ENCODE measurements at regions not wholly inside any gene's neighbourhood (a gene's known extent, or its start where the extent isn't known, plus 50 kb on each side); places are given as distances from the start of the nearest gene placed in this dataset.

DNA sequence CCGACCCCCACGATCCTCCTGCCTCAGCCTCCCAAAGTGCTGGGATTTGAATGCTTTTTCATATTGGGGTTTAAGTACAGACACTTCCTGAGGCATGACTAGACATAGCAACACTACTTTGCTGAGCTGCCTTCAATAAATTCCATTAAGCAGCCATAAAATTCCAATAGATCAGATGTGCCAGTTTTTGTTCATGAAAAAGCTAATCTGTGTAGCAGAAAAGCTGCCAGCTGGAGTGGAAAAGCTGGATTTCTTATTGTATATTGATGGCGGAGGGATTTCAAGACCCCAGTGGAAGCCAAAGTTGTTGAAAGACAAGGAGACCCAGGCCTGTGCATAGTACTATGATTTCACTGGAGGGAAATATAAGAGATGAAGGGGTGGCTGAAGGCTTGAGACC is 209.0 kb upstream of the NUDT4 start:
- TF ChIP-seq YY1 (IDR thresholded peaks at IDR 0.05; ENCODE audit: low read depth) (no peak), RCOR1 (IDR thresholded peaks at IDR 0.05; ENCODE audit: low read length) (no peak), ELF1 (IDR thresholded peaks at IDR 0.05) (no peak), NFIC (IDR thresholded peaks at IDR 0.05; ENCODE audit: borderline replicate concordance) (no peak), POLR2AphosphoS5 (IDR thresholded peaks at IDR 0.05; ENCODE audit: low read depth, low read length) (no peak), RFX5 (IDR thresholded peaks at IDR 0.05; ENCODE audit: low read length) (no peak), EP300 (IDR thresholded peaks at IDR 0.05; ENCODE audit: borderline replicate concordance in 1 of 2, low read depth in 1 of 2, low read length in 1 of 2) (no peak), GABPA (IDR thresholded peaks at IDR 0.05; ENCODE audit: low read depth) (no peak), SIN3A (IDR thresholded peaks at IDR 0.05; ENCODE audit: borderline replicate concordance, low read depth, low read length) (no peak), RAD21 (IDR thresholded peaks at IDR 0.05; ENCODE audit: low read length) (no peak), MEF2A (IDR thresholded peaks at IDR 0.05; ENCODE audit: borderline replicate concordance, low read depth) (no peak)
- TF ChIP-seq, protein P1, sequence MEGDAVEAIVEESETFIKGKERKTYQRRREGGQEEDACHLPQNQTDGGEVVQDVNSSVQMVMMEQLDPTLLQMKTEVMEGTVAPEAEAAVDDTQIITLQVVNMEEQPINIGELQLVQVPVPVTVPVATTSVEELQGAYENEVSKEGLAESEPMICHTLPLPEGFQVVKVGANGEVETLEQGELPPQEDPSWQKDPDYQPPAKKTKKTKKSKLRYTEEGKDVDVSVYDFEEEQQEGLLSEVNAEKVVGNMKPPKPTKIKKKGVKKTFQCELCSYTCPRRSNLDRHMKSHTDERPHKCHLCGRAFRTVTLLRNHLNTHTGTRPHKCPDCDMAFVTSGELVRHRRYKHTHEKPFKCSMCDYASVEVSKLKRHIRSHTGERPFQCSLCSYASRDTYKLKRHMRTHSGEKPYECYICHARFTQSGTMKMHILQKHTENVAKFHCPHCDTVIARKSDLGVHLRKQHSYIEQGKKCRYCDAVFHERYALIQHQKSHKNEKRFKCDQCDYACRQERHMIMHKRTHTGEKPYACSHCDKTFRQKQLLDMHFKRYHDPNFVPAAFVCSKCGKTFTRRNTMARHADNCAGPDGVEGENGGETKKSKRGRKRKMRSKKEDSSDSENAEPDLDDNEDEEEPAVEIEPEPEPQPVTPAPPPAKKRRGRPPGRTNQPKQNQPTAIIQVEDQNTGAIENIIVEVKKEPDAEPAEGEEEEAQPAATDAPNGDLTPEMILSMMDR (IDR thresholded peaks at IDR 0.05): no peak
- TF ChIP-seq, protein P2, sequence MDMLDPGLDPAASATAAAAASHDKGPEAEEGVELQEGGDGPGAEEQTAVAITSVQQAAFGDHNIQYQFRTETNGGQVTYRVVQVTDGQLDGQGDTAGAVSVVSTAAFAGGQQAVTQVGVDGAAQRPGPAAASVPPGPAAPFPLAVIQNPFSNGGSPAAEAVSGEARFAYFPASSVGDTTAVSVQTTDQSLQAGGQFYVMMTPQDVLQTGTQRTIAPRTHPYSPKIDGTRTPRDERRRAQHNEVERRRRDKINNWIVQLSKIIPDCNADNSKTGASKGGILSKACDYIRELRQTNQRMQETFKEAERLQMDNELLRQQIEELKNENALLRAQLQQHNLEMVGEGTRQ (IDR thresholded peaks at IDR 0.05; ENCODE audit: borderline replicate concordance, low read depth, low read length): no peak
- TF ChIP-seq, protein P3, sequence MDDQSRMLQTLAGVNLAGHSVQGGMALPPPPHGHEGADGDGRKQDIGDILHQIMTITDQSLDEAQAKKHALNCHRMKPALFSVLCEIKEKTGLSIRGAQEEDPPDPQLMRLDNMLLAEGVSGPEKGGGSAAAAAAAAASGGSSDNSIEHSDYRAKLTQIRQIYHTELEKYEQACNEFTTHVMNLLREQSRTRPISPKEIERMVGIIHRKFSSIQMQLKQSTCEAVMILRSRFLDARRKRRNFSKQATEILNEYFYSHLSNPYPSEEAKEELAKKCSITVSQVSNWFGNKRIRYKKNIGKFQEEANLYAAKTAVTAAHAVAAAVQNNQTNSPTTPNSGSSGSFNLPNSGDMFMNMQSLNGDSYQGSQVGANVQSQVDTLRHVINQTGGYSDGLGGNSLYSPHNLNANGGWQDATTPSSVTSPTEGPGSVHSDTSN (IDR thresholded peaks at IDR 0.05): no peak

Measured in SK-N-SH (cell line).